GM19468 (cell line): ENCODE measurements at regions not wholly inside any gene's neighbourhood (a gene's known extent, or its start where the extent isn't known, plus 50 kb on each side); places are given as distances from the start of the nearest gene placed in this dataset.
"Not testable (repeated sequence)": the region's sequence is repeated elsewhere in the genome, so short reads cannot be mapped to it uniquely, and the experiment has no call there.

Source experiments
- ATAC-seq: cut with Tn5 transposase; IDR thresholded peaks from one replicate; pipeline ENCODE4 v1.9.1; 2021; ENCODE audit warnings: mild to moderate bottlenecking, moderate library complexity, moderate number of reproducible peaks; ENCODE audit not compliant: unreplicated experiment; ENCODE audit errors: extremely low read depth

DNA sequence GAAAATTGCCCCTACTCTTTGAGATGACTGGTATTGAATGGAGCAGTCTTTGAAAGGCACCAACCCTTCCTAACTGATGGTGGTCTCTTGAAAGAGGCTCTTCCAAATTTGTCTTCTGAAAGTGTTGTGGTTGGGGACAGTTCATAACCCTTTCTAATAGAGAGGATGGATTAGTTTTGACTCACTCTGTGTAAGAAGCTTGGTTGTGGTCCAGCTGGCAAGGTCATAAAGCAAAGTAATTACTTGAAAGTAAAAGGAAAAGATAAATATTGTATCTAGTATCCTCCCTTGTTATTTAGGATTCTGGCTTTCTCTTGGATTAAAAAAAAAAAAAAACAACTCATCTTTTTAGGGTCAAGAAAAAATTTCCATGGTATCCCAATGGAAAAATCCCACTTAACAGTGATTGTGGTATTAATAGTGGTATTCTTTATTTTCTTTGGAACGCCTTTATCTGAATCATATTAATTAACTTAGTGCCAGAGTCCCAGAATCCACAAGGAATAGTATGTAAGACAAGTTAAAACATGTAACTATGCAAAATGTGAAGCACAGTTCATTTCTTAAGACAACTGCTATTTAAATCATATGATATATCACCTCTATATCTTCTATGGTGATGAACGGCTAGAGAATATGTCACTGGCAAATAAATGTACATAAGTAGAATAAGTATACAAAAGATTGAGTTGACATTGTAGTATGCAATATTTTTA, 469.3 kb upstream of the CDIN1 start:
- ATAC-seq: no peak

DNA sequence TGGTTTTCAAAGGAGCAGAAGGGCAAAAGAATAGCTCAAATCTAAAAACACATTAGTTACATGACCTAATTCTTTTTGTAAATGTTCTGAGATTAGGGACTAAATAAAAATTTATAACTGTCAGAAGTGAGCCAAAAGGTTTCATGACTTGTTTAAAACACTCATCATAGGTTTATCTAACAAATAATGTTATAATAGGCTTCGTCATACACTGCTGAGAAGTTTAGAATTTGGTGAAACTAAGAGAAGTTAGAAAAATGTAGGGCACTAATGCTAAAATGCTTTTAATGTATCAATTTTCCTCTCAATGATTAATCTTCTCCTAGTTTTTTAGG, 468.8 kb upstream of the CDIN1 start:
- ATAC-seq: no peak

DNA sequence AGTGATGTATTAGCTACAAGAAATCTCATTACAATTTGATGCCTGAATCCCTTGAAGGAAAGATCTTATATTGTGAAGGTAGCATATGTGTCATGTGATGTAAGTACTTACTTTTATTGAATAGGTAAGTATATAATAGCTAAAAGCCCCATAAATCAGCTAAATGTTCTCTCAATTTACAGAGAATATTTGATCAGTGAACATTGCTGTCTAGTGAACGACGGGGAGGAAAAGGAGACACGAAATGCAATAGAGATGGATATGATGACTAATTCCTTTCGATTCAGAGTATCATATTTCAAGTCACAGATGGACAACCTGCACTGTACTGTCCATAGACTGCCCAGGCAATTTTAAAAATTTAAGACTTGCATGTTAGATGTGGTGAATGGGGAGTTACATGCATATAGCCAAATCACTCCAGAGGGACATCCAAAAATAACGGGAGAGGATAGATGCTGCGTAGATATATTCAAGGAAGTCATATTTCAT, 462.1 kb upstream of the CDIN1 start:
- ATAC-seq: no peak

DNA sequence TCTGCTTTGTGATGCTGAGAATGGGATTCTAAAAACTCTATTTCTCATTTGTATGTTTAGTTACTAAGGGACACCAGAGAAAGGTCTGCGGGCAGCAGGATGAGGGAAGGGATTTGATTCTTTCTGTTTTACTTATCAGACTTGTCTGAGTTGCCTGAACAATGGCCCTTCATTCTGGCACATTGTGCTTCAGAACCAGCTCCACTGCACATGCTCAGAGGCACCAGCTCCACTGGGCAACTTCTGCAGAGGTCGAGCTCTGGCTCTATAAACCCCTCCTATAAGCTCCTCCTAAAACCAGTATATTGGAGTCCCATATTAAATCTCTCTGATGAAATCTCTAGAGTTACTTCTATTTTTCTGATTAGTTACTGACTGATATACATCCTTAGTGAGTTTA, 453.2 kb upstream of the CDIN1 start:
- no peak for ATAC-seq

DNA sequence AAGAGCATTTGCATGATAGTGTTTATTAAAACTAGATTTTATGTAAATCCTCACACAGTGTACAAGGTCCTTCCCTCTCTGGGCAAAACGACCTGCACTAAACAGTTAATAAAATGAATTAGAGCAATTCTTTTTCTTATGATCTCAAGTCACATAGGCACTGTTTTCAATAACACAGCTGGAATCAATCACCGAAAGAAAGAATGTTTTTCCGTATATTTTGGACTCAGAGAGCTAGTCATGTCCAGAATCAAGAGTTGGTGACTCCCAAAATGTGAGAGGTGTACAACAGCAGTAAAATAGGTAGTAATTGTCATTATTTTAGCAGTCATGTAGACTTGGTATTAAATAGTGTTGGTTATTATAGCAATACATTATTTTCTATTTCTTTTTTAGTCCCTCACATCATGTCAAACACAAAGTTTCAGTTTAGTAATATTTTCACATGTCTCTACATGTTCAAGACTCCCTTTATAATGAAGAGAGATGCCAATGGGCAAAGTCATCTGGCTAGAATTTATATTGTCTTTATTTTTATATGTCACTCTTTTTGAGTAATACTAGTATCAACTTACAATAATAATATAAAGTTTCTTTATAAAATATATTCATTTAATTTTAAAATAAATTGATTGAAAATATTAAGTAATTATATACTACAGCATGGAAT, 448.6 kb upstream of the CDIN1 start:
- ATAC-seq: no peak

DNA sequence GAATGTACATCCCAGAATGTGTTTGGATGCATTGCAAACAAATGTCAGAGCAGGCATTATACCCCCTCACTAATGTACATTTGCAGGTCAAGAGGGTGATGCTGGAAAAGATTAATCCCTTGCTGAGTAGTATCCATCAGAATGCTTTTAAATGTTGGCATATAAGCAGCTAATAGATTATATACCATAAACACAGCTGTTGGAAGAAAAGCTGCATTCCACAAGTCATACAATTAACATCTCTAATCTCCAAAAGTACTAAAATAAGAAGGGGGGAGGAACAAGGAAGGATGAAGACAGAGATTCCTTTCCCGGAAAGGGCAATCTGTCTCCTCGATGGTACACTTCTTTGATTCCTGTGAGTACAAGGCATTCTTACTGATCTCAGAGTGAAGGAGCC, 445.7 kb upstream of the CDIN1 start:
- no peak for ATAC-seq

DNA sequence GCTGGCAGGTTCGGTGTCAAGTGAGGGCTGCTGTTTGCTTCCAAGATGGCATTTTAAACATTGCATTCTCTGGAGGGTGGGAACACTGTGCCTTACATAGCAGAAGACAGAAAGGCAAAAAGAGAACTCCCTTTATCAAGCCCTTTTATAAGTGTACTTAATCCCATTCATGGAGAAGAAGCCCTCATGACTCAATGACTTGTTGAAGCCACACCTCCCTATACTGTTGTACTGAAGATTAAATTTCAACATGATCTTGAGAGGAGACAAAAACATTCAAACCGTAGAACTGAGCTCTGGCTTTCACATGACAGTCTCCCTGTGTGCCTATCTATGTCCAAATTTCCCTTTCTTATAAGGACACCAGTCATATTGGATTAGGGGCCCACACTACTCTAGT, 443.4 kb upstream of the CDIN1 start:
- no peak for ATAC-seq

DNA sequence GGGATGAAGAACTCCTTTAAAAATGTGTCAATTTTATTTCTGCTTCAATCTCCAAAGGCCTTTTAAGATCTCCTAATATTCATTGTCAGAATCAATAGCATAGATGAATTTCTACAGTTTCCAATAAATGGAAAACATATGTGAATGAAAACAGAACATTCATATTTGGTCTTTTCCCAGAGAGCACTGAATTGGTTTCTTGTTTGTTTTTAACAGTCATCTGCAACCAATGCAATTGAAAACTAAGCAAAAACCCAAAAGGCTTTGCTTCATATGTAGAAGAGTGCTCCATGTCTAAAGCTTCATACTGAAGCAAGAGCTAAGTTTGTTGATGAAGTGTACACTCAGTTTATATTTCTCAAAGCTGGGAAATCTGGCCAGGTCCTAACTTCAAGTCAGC, 426.5 kb upstream of the CDIN1 start:
- no peak for ATAC-seq

DNA sequence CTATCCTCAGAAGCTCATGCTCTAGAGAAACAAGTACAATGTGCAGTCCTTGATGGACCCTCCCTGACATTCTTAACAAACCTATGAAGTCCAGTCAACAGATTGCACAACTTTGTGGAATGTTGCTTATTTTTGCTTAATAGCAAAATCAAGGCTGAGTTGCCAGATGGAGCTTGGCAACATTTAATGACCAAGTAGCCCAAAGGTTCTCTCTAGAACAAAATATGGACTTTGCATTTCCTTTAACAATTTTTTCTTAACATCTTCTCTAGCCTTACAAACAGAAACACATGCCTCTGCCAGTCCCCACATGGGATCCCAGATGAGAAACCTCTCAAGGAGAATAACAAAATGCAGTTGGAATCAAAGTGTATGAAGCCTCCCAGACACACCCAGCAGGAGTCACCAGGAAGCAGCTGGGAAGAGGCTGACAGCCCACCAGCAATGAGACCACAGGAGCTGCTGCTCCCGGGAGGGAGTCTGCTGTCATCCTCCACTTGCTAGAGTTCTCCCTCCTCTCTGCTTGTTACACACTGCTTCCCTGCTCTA, 422.5 kb upstream of the CDIN1 start:
- ATAC-seq: no peak

DNA sequence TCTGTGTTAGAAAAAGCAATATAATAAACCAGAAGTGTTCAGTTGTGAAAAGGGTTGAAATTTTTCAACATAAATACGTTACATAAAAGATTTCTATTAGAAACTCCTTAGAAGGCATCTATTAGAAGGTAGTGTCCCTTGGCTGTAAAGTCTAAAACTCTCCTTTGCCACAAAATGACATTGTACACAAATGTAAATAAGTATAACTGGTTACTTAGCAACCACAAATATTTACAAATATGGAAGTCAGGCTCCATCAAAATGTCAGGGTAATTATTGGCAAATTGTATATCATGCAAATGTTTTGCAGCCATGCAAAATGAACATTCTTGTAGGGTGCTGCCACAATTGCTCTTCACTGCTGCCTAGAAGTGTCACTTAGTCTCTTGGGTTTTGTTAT, 419.1 kb upstream of the CDIN1 start:
- ATAC-seq: no peak

DNA sequence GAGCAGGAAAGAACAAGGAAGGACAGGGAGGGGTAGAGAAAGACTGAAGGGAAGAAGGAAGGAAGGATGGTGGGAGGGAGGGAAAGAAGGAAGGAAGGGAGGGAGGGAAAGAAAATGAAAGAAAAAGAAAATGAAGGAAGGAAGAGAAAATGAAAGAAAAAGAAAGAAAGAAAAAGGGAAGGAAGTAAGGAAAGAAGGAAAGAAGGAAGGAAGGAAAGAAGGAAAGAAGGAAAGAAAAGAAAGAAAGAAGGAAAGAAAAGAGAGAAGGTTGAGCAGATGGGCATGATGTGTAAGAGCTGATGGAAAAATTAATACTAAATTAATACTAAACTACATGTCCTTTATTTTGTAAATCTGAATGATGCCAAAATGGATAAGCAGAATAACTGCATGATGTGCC, 418.3 kb upstream of the CDIN1 start:
- no peak for ATAC-seq

DNA sequence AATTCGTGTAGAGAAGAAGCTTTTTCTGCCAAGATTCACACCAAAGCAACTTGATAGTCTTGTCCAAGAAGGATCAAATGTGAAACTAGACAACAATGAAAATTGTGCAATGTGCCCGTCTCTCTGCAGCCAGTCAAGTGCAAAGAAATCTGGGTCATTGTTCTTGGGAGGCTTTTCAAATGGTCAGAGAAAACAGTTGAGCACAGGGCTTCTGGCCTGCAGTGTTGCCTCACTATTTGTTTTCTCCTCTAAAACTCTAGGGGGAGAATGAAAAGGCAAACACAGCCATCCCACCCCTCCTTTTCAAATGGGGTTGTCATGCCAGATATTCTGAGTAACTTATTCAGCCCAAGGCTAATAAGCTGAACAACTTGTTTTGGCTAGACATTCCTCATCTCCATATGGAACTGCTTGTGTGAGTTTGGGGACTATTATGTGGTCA, 417.6 kb upstream of the CDIN1 start:
- ATAC-seq: no peak

DNA sequence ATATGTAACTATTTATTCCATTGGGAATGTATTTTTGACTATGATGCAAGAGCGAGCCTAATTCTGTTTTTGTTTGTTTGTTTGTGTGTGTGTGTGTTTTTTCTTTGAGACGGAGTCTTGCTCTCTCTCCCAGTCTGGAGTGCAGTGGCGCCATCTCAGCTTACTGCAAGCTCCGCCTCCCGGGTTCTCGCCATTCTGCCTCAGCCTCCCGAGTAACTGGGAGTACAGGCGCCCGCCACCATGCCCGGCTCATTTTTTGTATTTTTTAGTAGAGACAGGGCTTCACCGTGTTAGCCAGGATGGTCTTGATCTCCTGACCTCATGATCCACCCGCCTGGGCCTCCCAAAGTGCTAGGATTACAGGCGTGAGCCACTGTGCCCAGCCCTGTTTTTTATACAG, 415.4 kb upstream of the CDIN1 start:
- not testable (repeated sequence) for ATAC-seq

DNA sequence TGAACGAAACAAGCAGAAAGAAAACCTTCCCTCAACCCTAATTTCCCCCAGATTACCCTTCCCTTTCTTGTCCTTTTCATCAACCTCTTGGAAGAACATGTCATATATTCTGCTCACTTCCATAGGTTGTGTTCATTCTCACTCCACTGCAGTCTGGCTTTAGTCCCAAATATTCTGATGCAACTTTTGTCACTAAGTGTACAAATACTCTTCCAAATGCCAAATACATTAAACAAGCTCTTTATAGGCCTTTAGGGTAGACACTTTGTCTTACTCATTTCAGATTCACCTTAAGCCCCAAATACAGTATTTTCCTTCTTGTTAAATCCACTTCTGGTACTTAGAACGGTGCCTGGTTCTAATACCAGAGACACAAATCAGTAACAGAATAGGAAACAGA, 406.5 kb upstream of the CDIN1 start:
- ATAC-seq: no peak

DNA sequence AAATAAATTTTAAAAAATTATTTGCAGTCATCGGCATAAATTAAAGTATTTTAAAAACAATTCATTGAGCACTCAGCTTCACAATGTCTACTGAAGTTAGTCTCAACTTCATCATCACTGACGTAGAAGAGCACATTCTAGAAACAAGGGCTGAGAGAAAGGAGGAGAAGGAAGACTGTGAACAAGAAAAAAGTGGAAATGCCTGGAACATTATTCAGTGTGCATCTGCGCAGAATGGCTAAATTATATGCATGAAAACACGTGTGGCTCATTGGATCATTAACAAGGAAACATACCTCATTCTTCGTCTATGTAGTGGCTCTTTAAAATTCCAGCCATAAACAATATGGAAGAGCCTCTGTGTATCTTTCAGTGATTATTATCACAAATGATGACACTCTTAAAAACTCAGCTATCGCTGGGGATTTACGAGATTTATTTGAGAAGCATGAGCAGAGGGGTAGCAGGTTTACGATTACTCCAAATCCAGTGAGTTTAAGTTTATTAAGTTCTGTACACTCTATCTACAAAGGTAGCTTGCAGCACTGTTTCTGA, 404.2 kb upstream of the CDIN1 start:
- ATAC-seq: no peak

DNA sequence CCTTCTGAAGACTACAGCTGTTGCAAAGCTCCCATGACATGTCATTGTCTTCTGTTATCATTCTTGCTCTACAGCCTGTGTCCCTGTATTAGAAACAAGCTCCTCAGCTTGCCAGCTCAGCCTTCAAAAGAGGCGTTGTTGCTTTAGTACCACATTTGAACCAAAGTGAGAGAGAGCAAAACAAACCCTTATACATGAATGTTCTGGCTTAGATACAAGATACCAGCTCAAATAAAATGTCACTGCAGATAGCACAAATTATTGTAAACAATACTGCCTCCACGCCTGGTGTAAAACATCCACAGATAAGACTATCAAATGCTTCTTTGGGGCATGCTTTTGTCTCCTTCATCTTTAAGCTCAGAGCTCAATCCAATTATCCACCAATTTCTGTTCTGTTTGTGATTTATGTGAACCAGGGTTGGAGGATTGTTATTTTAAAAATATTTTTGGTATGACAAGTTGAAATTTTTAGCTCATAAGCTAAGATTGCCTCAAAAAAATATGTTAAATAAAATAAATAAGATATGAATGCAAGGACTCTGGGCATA, 403.6 kb upstream of the CDIN1 start:
- ATAC-seq: no peak

DNA sequence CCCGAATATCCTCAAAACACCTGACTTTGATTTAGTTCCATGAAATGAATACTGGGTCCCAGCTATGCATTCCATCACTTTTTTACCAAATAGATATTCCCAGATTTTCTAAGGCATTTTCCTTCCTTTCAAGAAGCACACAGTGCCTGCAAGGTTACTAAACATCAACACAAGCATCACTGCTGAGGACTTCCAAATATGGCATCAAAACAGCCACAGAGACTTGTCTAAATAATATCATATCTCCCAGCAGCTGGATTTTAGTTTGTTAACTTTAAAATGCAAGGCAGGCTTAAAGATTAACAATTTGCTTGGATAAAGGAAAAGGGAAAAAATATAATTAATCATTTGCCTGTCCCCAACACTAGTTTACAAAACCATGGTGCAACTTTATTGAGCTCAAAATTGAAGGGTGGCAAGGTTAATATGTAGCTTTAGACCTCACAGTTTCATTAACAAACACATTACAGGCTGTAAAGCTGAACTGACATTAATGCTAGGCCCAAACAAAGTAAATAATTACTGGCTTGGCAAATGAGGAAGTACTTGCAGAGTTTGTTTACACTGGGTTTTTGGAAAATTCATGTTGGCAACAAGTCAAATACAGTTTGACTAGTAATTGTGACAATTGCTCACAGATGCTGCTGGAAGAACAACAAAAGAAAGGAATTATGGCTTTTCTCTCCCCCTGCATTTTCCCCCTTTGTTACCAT, 401.7 kb upstream of the CDIN1 start:
- ATAC-seq: no peak

DNA sequence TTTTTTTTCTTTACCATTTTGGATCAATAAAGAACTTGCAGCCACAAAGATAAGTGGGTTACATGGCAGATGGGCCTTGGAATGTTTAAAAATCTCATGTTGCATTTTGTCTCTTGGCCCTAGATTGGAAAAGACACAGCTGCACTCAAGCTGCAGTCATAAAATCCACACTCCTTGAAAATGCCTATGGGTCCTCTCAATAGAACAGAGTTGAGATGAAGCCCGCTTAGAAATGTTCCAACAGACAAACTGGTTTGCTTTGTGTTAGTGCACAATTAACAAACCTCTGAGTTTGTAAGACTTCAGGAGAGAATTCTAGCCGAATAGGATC, 401.2 kb upstream of the CDIN1 start:
- no peak for ATAC-seq

DNA sequence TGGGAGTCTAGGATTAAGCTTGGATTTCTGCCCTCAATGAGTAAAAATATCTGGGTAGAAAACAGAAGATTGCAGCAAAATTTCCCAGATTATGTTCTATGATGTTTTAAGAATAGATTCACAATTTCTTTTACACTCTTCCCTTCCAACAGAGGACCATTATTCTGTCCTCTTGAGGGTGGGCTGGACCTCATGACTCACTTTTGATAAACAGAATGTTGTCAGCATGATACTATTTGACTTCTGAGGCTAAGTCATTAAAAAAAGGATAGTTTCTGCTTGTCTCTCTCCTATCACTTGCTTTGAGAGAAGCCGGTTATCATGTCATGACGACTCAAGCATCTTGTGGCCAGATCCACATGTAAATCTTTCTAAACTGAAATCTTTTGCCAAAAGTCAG, 396.2 kb upstream of the CDIN1 start:
- no peak for ATAC-seq

DNA sequence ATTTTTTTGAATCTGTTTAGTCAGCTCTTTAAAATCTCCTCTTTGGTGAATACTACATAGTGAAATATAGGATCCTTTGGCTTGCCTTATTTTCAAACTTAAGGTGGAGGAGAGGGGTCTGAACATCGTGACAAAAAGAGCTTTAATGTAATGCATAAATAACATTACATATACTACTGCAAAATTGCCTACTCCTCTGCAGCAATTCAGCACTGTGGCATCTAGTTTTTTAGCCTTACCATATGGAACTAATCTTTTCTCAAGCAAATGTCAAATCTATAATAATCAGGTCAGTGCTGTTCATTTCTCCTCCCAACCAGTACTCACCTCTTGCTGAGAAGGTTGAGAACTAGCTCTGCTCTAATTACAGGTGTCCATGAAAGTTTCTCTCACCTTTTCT, 394.0 kb upstream of the CDIN1 start:
- no peak for ATAC-seq

DNA sequence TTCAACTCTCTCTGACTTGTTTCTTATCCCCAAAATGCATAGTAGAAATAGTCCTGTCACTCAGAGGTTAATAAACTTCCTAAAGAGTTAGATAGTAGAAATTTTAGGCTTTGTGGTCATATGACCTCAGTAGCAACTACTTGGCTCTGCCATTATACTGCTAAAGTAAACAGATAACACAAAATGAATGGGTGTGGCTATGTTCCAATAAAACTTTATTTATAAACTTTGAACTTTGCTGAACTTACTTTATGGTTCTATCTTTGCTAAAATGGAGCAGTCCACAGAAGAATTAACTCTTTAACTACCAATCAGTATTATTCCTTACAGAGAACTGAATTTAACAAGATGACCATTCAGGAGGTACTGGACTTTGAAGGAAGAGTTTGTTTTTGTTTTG, 393.6 kb upstream of the CDIN1 start:
- ATAC-seq: no peak
